ENCODE measurements at regions not wholly inside any gene's neighbourhood (a gene's known extent, or its start where the extent isn't known, plus 50 kb on each side); places are given as distances from the start of the nearest gene placed in this dataset.

DNA sequence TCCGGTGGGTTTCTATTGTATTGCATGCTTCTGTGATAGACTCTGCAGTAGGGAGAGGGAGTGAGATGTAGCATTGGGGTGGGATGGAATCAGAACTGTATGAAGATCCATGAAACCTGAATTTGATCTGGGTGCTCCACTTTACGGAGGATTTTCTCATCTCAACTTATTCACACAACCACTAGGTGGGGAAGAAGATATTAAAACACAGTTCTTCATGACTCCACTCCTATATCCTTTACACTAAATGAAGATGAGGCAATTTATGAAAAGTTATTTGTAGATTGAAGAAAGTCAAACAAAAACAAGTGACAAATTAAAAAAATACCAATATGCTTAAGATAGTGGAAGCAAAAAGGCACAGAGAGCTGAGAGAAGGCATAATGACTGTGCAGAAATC is 92.6 kb upstream of the PDGFD start:
- Histone ChIP-seq H3K4me2 (ENCODE audit: insufficient read depth, low read length, poor library complexity, severe bottlenecking) (no peak overlapping the region), H3K36me3 (replicated peaks in 1 of 2; ENCODE audit: control insufficient read depth in 2 of 2, insufficient read depth in 2 of 2, low read length in 2 of 2) (no peaks in the 10 kb centered on the region), H4K8ac (ENCODE audit: low read depth, low read length) (no peak overlapping the region), H3K23ac (ENCODE audit: low read depth, low read length, poor library complexity) (no peak overlapping the region), H3K79me1 (ENCODE audit: low read depth, low read length) (no peaks in the 10 kb centered on the region), H3K4me1 (ENCODE audit: control insufficient read depth in 2 of 2, insufficient read depth in 1 of 2, low read depth in 1 of 2, low read length in 2 of 2) (no peaks in the 10 kb centered on the region), H3K9me3 (replicated peaks in 1 of 2; ENCODE audit: control insufficient read depth in 2 of 2, insufficient read depth in 1 of 2, low read depth in 1 of 2, low read length in 2 of 2) (no peaks in the 10 kb centered on the region), H2BK15ac (ENCODE audit: low read length) (no peak overlapping the region), H2BK120ac (ENCODE audit: low read depth, low read length) (no peak overlapping the region), H3K27me3 (ENCODE audit: control insufficient read depth in 3 of 3, insufficient read depth in 3 of 3, low read depth in 1 of 3, low read length in 3 of 3) (no peaks in the 10 kb centered on the region), H2AFZ (ENCODE audit: low read length) (no peak overlapping the region), H3K14ac (ENCODE audit: low read length) (no peak overlapping the region), H4K91ac (ENCODE audit: low read depth, low read length, poor library complexity) (no peak overlapping the region), H3K4me3 (ENCODE audit: low read length in 2 of 2) (no peak overlapping the region), H3K27ac (replicated peaks; ENCODE audit: low read length) (no peak overlapping the region), H2BK5ac (ENCODE audit: low read length) (no peak overlapping the region), H2BK12ac (ENCODE audit: low read length) (no peak overlapping the region), H3K4ac (ENCODE audit: low read length) (no peak overlapping the region), H2AK5ac (ENCODE audit: low read depth, low read length) (no peak overlapping the region), H3K9ac (ENCODE audit: low read depth, low read length, poor library complexity) (no peak overlapping the region), H3K18ac (ENCODE audit: low read length) (no peak overlapping the region)
- no peak for DNase-seq (ENCODE audit: low spot score)
- no CpG with 5 or more reads among the region's 2 CpGs for WGBS, 2 donors (ENCODE audit: extremely low coverage in 2 of 2, insufficient read length in 2 of 2, insufficient replicate concordance in 1 of 2)

GRCh38 chr11:104254347-104254746 is 90.4 kb upstream of the PDGFD start:
- peak; percentile 71 for DNase-seq (ENCODE audit: low spot score)
- H2AK5ac ChIP-seq (ENCODE audit: low read depth, low read length), result no peak overlapping the region
- no CpG with 5 or more reads among the region's 8 CpGs for WGBS, 2 donors (ENCODE audit: extremely low coverage in 2 of 2, insufficient read length in 2 of 2, insufficient replicate concordance in 1 of 2)

GRCh38 chr11:104246590-104246989 is 82.6 kb upstream of the PDGFD start:
- H3K27me3 ChIP-seq (ENCODE audit: control insufficient read depth in 3 of 3, insufficient read depth in 3 of 3, low read depth in 1 of 3, low read length in 3 of 3), result no peaks in the 10 kb centered on the region
- no peak overlapping the region for H2BK12ac ChIP-seq (ENCODE audit: low read length)
- no peak overlapping the region for H3K4ac ChIP-seq (ENCODE audit: low read length)
- no peaks in the 10 kb centered on the region for H3K9me3 ChIP-seq (replicated peaks in 1 of 2; ENCODE audit: control insufficient read depth in 2 of 2, insufficient read depth in 1 of 2, low read depth in 1 of 2, low read length in 2 of 2)
- no peak for DNase-seq (ENCODE audit: low spot score)
- H3K4me2 ChIP-seq (ENCODE audit: insufficient read depth, low read length, poor library complexity, severe bottlenecking), result no peak overlapping the region
- peak overlapping the region; percentile 49 for H2AFZ ChIP-seq (ENCODE audit: low read length)
- H2BK5ac ChIP-seq (ENCODE audit: low read length), result no peak overlapping the region
- H3K27ac ChIP-seq (replicated peaks; ENCODE audit: low read length), result no peak overlapping the region
- H3K79me1 ChIP-seq (ENCODE audit: low read depth, low read length), result no peaks in the 10 kb centered on the region
- no peak overlapping the region for H2BK15ac ChIP-seq (ENCODE audit: low read length)
- no peak overlapping the region for H4K8ac ChIP-seq (ENCODE audit: low read depth, low read length)
- H4K91ac ChIP-seq (ENCODE audit: low read depth, low read length, poor library complexity), result no peak overlapping the region
- no peak overlapping the region for H3K14ac ChIP-seq (ENCODE audit: low read length)
- no peak overlapping the region for H3K4me3 ChIP-seq (ENCODE audit: low read length in 2 of 2)
- H3K36me3 ChIP-seq (replicated peaks in 1 of 2; ENCODE audit: control insufficient read depth in 2 of 2, insufficient read depth in 2 of 2, low read length in 2 of 2), result no peaks in the 10 kb centered on the region
- no peaks in the 10 kb centered on the region for H3K4me1 ChIP-seq (ENCODE audit: control insufficient read depth in 2 of 2, insufficient read depth in 1 of 2, low read depth in 1 of 2, low read length in 2 of 2)
- no CpG with 5 or more reads among the region's 3 CpGs for WGBS, 2 donors (ENCODE audit: extremely low coverage in 2 of 2, insufficient read length in 2 of 2, insufficient replicate concordance in 1 of 2)
- H3K9ac ChIP-seq (ENCODE audit: low read depth, low read length, poor library complexity), result no peak overlapping the region
- H2BK120ac ChIP-seq (ENCODE audit: low read depth, low read length), result no peak overlapping the region
- H2AK5ac ChIP-seq (ENCODE audit: low read depth, low read length), result no peak overlapping the region
- no peak overlapping the region for H3K23ac ChIP-seq (ENCODE audit: low read depth, low read length, poor library complexity)
- H3K18ac ChIP-seq (ENCODE audit: low read length), result no peak overlapping the region

More at GRCh38 chr11:104254347-104254746, 90.4 kb upstream of the PDGFD start:
- Histone ChIP-seq H3K9ac (ENCODE audit: low read depth, low read length, poor library complexity) (no peak overlapping the region), H2BK5ac (ENCODE audit: low read length) (no peak overlapping the region), H2BK15ac (ENCODE audit: low read length) (no peak overlapping the region), H4K91ac (ENCODE audit: low read depth, low read length, poor library complexity) (no peak overlapping the region), H3K79me1 (ENCODE audit: low read depth, low read length) (no peaks in the 10 kb centered on the region), H3K14ac (ENCODE audit: low read length) (no peak overlapping the region), H3K4me2 (ENCODE audit: insufficient read depth, low read length, poor library complexity, severe bottlenecking) (no peak overlapping the region), H3K4me1 (ENCODE audit: control insufficient read depth in 2 of 2, insufficient read depth in 1 of 2, low read depth in 1 of 2, low read length in 2 of 2) (no peaks in the 10 kb centered on the region), H3K9me3 (replicated peaks in 1 of 2; ENCODE audit: control insufficient read depth in 2 of 2, insufficient read depth in 1 of 2, low read depth in 1 of 2, low read length in 2 of 2) (no peaks in the 10 kb centered on the region), H3K4me3 (ENCODE audit: low read length in 2 of 2) (no peak overlapping the region), H2BK12ac (ENCODE audit: low read length) (no peak overlapping the region), H3K27me3 (ENCODE audit: control insufficient read depth in 3 of 3, insufficient read depth in 3 of 3, low read depth in 1 of 3, low read length in 3 of 3) (no peaks in the 10 kb centered on the region), H4K8ac (ENCODE audit: low read depth, low read length) (no peak overlapping the region), H3K23ac (ENCODE audit: low read depth, low read length, poor library complexity) (no peak overlapping the region), H2AFZ (ENCODE audit: low read length) (peak overlapping the region; percentile 28), H3K4ac (ENCODE audit: low read length) (no peak overlapping the region), H2BK120ac (ENCODE audit: low read depth, low read length) (no peak overlapping the region), H3K18ac (ENCODE audit: low read length) (no peak overlapping the region), H3K27ac (replicated peaks; ENCODE audit: low read length) (no peak overlapping the region), H3K36me3 (replicated peaks in 1 of 2; ENCODE audit: control insufficient read depth in 2 of 2, insufficient read depth in 2 of 2, low read length in 2 of 2) (no peaks in the 10 kb centered on the region)

DNA sequence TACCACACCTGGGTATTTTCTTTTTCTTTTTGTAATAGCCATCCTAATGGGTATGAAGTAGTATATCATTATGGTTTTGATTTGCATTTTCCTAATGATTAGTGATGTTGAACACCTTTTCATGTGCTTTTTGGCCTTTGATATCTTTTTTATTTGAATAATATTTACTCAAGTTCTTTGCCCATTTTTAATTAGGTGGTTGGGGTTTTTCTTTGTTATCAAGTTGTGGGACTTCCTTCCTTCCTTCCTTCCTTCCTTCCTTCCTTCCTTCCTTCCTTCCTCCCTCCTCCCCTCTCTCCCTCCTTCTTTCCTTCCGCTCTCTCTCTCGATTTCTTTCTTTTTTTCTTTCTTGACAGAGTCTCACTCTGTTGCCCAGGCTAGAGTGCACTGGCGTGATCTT is 75.0 kb upstream of the PDGFD start:
- Histone ChIP-seq H3K9ac (ENCODE audit: low read depth, low read length, poor library complexity) (no peak overlapping the region), H3K18ac (ENCODE audit: low read length) (no peak overlapping the region), H3K4me3 (ENCODE audit: low read length in 2 of 2) (no peak overlapping the region), H3K9me3 (replicated peaks in 1 of 2; ENCODE audit: control insufficient read depth in 2 of 2, insufficient read depth in 1 of 2, low read depth in 1 of 2, low read length in 2 of 2) (no peaks in the 10 kb centered on the region), H2BK5ac (ENCODE audit: low read length) (no peak overlapping the region), H2BK120ac (ENCODE audit: low read depth, low read length) (no peak overlapping the region), H3K36me3 (replicated peaks in 1 of 2; ENCODE audit: control insufficient read depth in 2 of 2, insufficient read depth in 2 of 2, low read length in 2 of 2) (no peaks in the 10 kb centered on the region), H3K4me1 (ENCODE audit: control insufficient read depth in 2 of 2, insufficient read depth in 1 of 2, low read depth in 1 of 2, low read length in 2 of 2) (no peaks in the 10 kb centered on the region), H2AK5ac (ENCODE audit: low read depth, low read length) (no peak overlapping the region), H4K91ac (ENCODE audit: low read depth, low read length, poor library complexity) (no peak overlapping the region), H2BK12ac (ENCODE audit: low read length) (no peak overlapping the region), H3K27ac (replicated peaks; ENCODE audit: low read length) (no peak overlapping the region), H3K23ac (ENCODE audit: low read depth, low read length, poor library complexity) (no peak overlapping the region), H4K8ac (ENCODE audit: low read depth, low read length) (no peak overlapping the region), H3K4ac (ENCODE audit: low read length) (no peak overlapping the region), H3K27me3 (ENCODE audit: control insufficient read depth in 3 of 3, insufficient read depth in 3 of 3, low read depth in 1 of 3, low read length in 3 of 3) (no peaks in the 10 kb centered on the region), H3K14ac (ENCODE audit: low read length) (no peak overlapping the region), H3K79me1 (ENCODE audit: low read depth, low read length) (no peaks in the 10 kb centered on the region), H3K4me2 (ENCODE audit: insufficient read depth, low read length, poor library complexity, severe bottlenecking) (no peak overlapping the region), H2AFZ (ENCODE audit: low read length) (no peak overlapping the region), H2BK15ac (ENCODE audit: low read length) (no peak overlapping the region)
- no peak for DNase-seq (ENCODE audit: low spot score)
- no CpG with 5 or more reads among the region's 3 CpGs for WGBS, 2 donors (ENCODE audit: extremely low coverage in 2 of 2, insufficient read length in 2 of 2, insufficient replicate concordance in 1 of 2)

All from neuronal stem cell (in vitro differentiated cells).